CD4-positive, alpha-beta T cell treated with Interleukin-1 beta for 1 hour (primary cell): ENCODE measurements at regions not wholly inside any gene's neighbourhood (a gene's known extent, or its start where the extent isn't known, plus 50 kb on each side); places are given as distances from the start of the nearest gene placed in this dataset.

Experiments
- DNase-seq, 2 donors: peaks; one replicate each; pipeline ENCODE4 v3.0.0-alpha.2; 2020 to 2022

DNA sequence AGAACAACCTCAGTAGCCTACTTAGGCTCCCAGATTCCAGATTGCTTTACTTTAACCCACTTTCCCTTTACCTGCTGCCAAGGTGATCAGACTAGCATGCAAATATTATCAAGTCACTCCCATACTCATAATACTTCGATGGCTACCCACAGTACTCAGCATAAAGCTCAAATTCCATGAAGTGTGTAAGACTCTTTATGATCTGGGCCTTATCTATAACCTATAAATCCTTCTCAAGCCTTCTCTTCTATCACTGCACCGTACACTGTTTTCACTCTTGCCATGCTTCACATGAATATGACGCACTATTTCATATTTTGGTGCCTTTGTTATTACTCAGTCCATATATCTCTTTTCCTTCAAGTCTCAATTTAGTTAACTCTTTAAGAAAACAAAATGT is 135.2 kb upstream of the TARS1 start:
- no peak for DNase-seq

DNA sequence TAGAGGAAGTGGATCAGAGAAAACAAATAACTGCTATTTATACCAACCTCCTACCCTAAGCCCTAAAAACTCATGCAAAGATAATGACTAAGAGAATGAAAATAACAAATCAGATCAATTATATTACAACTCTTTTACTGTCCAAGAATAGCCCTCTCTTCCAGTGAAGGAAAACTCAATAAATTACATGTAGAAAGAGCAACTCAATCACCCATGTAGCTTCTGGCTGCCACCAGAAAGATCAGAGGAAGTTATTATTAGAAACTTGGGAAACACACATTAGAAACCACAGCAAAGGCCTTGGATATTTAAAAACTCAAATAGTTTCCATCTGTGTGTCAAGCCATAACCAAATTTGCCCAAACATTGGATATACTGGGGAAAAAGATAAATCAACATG is 134.0 kb upstream of the TARS1 start:
- DNase-seq, result no peak

DNA sequence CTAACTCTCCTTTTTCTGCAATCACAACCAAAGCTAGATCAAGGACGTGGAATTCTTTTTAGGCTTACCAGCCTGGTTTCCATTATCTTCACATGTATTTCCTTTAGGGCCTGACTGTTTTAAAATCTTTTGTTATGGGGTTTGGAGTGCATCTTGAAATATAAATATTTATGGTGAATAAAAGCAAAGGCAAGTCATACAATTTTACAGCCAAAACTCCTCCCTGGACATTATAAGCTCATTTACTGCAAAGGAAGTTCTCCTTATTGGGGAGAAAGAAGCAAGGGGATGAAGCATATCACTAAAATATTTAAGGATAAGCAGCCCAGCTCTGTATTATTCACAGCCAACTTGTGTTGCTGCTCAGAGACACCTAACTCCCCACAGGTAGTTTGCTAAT is 132.2 kb upstream of the TARS1 start:
- DNase-seq, result no peak

DNA sequence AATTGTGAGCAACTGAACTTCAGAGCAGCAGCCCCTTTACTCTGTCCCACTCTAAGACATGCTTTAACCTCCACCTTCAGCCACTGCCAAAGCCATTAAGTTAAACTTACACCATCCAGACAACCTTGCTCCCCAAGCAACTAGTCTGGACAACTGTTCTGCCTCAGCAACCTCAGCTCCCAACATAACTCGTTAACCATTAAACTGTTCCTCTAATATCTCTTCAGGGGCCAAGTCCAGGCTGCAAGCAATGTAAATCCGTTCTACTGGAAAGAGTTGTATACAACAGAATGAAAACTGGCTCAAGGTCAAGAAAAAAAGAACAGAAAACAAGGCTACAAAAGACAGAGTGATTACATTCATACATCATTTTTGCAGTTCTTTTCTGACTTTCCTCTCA is 131.7 kb upstream of the TARS1 start:
- DNase-seq, result no peak

DNA sequence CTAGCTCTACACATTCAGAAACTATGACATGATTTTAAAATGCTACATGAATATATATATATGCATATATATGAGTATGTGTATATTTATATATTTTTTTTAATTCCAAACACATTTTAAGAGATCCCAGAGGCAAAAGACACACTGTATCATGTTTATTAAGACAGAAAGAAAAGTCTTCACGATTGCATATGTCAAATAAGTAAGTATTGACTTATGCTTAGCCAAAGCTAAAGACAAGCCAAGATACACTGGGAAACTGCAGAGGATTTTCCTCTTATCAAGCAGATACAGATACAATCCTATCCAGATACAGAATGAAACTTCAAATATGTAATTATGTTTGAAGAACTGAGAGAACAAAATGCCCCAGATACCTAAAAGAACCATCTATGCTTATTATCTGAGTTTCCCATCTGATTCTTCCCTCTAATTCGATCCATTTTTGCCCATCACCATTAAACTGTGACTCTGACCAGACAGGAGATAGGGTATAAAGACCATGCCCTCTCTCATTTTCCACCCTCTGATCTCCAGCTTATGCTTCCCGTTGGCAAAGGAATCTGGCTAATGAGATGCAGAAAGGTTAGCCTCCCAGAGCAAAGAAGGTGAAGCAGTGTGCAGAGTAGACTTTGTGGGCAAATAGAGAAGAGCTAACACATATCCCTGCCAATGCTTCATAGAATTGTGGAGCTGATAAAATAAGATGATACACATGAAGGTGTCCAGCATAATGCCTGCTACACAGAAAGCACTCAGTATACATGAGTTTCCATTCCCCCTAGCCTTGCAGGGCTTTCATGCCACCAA is 131.0 kb upstream of the TARS1 start:
- no peak for DNase-seq

DNA sequence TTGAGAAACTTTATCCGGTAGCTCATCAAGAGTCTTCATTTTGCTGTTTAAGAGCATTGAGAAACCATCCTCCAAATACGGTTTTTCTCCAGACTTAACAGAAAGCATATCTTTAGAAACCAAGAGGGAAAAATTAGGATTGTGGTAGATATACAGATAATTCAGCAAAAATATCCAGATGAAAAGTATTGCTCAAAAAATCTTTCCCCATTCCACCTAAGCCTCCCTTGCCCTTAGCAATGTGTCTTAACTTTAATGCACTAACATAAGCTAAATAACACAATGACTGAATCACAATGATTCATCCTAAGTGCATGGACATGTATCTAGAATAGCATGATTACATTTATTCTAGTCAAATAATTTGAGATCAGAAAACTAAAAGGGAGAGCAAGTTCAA is 130.3 kb upstream of the TARS1 start:
- DNase-seq, result no peak

DNA sequence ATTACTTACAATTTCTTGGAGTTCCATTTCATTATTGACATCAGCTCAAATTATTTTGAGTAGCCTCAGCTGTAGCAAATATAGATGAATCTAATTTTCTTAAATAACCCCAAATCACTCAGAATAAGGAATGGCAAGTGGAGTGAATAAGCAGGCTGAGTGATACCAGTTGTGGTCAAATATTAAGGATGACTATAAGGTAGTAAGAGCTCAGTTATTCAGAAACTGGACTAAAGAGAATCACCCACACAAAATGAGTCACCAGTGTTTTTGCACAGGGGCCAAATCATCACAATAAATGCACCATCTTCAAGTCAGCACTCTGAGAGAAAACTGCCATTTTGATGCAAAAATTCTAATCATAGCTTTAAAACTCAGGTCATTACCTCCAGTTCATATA is 128.9 kb upstream of the TARS1 start:
- DNase-seq, result no peak

DNA sequence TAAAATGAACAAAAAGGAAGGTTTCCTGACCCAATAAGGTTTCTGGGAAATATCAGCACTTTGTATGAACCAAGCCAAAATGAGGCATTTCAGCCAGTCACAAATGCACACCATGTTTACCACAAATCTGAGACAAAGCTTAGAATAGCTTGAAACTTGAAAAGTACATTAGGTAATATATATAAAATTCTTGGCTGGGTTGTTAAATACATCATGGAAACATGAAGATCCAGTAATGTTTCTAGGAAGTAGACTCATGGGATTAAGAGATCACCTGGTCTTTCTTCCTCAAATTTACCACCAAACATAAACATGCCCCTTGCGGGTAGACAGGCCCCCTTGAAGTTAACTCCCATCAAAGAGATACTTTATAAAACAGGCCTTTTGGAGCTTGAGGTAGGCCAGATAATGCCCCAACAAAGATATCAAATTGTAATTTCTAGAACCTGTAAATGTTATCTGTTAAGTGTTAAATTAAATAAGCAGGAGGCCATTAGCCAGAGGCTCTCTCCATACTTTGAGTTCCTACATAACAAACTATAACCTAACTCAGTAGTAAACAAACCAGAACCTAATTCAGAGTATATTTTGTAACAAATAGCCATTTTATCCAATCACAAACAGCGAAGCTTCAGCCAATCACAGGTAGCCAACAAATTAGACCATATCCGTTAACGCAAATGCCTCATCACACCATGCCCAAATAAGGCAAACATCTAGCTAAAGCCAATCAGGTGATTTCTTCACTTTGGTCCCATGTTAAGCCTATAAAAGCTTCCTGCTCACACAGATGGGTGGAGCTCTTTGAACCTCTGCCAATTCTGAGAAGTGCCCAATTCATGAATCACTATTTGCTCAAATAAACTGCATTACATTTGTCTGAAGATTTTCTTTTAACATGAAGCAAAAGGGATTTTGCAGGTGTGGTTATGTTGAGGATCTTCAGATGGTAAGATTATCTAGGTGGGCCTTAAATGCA is 127.9 kb upstream of the TARS1 start:
- no peak for DNase-seq

DNA sequence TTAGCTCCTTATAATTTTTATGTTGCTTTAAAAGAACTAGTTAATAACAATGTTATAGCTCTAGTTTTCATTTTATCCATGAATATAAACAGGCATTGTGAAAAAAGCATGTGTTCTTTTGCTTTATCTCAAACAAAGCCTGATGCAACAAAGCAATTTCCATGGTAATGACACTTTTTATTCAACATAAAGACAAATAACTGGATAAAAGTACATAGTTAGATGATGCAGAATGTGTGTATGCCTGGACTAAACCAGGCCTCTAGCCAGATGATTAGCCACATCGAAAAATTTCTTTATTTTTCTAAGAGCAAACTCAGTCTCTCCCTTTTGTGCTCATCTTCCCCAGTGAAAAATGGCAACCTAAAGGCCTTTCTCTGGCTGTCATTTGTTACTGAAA is 125.6 kb upstream of the TARS1 start:
- no peak for DNase-seq

DNA sequence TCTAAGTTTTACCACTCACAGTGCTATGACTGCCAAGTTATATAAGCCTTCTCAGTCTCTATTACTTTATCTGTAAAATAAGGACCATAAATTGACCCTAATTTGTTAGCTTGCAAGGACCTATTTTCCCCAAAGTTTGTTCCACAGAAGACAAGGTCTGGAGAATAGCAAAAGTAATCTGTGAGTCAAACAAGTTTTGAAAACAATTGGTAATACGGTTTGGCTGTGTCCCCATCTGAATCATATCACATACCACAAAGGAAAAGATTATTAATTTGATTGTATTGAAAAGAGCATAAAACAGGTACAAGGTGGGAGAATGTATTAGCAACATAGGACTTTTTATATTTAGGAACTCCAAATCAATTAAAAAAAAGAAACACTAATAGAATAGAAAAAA is 124.0 kb upstream of the TARS1 start:
- no peak for DNase-seq

DNA sequence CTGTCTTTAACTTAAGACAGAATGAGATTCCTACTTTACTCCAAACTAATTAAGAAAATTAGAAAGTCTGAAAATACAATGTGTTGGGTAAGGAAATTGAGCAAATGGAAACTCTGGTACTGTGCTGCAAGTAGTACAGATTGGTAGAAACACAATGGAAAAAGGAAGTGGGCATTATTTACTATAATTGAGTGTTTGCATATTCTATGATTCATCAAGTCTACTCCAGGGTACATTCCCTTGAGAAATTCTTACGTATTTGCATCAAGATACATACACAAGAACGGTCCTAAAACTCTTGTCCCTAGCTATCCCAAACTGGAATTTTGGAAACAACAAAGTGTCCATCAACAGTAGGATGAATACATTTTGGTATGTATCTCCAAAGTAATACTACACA is 123.5 kb upstream of the TARS1 start:
- DNase-seq, result no peak

DNA sequence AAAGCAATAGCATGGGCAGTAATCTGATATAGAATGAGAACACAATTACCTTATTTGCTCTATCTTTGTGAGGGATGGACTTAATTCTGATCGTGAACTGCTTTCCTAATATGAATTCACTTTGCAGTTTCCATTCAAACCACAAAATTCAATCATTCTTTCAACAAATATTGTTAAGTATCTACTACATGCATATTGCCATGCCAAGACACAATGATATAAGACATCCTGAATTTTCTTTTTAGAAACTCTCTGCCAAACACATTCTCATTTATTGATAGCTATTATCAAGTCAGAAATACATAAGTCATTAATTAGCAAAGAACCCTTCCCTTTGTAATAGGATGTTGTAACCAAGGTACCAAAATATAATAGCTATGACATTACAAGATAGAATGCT is 121.6 kb upstream of the TARS1 start:
- DNase-seq, result no peak

DNA sequence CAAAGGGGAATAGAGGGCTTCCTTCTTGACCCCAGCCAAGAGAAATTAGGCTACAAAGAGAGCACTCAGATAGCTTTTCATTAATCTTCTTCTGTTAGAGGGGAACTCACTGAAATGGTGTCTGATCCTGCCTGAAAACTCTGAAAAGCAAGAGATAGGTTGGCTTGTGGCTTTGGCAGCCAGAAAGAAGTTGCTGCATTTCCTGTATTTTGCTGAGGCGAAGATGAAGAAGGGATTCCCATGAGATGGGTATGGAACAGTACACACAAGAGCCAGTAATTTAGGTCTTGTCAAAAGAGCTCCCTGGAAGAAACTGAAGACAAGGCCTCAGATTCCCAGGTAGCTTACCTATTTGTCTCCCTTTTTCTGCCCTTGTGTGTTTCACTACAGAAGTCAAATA is 120.9 kb upstream of the TARS1 start:
- DNase-seq, result no peak

DNA sequence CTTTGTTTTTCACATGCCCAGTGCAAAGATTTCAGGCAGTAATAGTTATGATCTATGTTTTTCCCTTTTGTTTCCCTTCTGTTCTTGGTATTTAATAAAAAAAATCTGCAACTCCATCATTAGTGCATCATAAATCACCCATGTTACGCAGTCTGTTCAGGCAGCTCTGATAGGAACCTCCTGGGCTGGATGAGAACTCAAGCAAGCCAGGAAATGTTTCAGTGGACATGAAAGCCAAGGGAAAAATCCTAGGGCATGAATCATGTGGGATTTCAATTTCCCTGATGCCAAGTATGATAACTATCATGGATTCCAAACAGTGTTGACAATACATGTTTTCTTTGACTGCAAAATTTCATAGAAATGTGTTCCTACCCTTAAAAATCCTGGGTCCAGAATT is 119.7 kb upstream of the TARS1 start:
- DNase-seq, result no peak

DNA sequence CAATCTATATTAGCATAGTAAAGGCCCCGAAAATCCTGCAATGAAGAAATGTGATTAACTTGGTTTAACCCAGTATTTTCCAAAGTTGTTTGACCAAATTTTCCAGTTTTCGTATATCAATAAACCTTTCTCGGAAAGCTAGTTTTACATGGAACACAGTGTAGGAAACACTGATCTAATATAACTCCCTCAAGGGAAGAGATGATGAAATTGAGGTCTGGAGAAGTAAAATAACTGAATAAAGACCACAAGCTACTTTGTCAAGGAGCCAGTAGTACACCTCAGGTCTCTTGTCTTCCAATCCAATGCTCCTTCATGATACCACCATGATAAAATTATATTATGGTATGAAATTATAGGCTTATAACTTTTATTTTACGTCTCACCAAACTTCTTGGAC is 118.1 kb upstream of the TARS1 start:
- DNase-seq, result no peak

DNA sequence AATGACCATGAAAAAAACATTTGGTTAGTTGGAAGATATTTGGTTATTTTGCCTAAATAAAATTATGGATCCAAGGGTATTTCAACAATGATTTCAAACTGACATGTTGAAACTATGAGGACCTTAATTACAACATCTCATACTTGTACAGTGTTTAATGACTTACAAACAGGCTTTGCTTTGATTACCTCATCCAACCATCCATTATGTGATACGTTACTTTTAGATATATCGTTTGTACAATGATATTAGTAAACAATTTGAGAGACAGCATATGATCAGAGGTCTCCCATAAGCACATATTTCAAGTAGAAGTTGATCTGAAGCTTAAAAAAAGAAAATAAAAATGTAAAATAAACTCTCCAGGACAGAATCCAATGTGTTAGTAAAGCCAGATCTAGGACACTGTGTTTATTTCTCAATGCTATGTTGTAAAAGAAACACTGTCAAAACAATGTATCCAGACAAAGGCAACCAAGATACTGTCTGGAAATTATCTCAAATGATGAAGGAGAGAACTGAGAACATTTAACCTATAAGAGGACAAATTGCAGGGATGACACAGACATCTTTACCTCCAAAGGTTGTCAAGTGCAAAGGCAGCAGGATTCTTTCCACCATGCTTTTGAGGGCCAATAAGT is 116.0 kb upstream of the TARS1 start:
- no peak for DNase-seq

DNA sequence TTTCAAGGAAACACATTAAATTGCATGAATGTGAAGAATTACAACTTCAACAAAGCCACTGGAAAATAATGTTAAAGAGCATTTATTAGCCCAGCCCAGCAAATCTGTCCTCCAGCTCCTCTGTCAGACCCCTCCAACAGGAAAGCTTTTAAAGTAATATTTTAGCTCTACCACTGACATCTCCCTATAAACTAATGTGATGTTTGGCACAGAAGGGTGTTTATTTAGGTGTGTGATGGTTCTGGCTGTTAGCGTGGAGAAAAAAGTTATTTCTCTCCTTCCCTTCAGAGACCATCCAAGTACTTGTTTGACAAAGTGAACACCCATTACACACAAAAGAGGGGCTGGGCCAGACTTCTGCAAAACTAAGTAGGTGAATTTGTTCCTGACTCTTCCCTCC is 111.9 kb upstream of the TARS1 start:
- DNase-seq, result no peak

DNA sequence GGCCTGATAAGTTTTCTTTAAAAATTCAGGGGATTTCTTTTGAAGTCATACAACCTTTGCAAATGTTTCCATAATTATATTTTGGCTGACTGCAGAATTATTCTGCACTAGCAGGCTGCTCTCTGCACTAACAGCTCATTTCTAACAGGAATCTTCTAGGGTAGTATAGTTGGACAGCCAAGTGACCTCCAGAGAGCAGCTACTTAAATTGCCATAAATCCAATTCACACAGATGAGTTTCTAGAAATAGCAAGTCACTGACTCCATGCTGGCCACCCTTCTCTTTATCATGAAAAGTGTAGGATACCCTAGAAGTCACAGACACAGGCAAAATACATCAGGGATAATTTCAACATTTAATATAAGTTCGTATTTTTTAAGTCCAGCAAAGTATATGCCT is 110.9 kb upstream of the TARS1 start:
- DNase-seq, result no peak

DNA sequence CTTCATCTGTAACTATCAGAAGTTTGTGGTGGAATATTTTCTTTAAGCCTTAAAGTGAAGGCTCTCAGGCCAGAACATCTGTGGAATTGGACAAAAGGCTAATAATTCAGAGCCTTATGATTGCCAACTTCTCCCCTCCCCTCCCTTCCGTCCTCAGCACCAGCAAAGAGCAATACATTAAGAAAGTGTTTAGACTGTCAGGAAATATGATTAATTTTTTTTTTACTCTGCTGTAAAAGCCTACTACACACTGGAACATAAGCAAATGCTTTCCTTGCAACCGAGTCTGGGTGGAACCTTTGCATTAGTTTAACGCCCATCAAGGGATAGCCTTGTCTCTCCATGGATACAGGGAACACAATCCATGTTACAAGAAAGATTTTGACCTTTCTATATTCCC is 110.3 kb upstream of the TARS1 start:
- no peak for DNase-seq

DNA sequence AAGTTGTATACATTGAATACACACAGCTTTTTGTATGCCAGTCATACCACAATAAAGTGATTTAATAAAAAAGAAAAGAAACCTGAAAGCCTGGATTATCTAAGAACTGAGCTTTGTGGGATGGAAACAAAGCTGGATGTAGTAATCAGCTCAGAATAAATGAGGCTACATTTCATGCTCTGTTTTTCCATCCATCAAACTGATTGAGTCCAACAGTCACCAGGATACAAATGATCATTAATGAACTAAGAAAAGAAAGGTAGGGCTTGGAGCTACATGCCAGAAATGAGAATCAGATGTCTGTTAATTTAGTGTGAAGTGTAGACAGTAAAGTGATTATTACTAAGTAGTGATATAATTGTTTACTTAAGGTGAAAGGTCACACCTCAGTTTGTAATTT is 109.8 kb upstream of the TARS1 start:
- DNase-seq, result no peak

DNA sequence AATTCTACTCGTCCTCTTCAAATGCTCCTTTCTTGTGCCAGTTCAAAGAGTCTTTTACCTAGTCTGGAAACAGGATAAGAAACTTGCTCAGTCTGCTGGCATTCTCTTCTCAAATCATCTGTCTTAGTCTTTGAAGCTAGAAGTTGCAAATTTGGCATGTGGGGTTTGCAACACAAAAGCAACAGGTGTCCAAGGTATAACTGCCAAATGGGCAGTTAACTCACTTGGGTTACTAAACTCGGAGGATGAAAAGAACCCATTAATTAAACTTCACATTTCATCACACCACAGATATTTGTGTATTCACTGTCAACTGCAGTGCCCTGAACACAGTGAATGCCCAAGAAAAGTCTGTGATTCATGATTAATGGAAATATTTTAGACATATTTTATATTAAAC is 108.0 kb upstream of the TARS1 start:
- DNase-seq, result no peak

DNA sequence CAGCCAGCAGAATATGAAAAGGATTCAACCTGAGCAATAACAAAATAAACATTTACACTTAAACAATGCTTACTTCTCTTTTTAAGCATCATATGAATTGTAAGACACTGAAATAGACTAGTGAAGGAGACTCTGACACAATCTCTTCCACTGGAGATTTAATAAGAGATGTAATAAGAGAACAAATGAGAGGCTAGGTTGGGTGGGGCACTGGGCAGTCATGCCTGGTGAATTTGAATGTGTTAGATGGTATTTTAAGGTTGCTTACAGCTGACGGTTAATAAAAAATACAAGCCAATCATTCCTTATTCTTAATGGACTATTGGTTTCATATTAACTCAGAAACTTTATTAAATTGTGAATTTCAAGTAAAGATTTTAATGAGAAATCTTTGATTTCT is 105.9 kb upstream of the TARS1 start:
- DNase-seq, result no peak

DNA sequence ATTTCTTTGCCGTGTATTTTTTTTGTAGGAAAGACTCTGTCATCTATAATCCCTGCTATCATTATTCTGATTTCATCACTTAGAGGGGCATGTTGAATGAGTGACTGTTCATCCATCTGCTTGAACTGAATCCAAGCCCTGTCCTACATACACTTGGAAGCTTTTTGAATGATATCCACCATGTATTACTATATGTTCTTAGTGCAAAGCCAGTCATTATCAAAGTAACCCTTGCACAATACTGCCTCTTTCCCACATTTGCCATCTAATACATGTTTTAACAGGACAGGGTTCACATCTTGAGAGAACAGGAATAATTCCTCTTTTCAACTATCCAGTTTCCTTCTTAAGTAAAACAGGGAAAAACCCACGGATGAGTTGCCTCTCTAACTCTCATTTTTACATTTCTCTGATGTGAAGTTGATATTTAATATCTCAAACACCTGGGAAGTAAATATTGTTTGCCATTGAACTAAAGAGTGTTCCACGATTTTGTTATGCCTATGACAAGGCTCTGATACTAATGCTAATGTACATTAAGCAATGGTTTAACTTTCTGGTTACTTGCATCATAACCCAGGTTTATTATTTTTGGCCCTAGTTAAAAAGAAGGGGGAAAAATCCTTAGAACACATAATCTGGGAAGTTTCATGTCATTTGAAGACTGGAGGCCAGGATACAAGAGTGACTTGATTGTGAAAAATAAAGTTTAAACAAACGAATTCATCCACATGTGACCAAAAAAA is 103.7 kb upstream of the TARS1 start:
- no peak for DNase-seq
